Natural killer cell treated with Interleukin-12 subunit alpha and Interleukin-12 subunit beta and Interleukin-15 and Interleukin-18, amount 100 ng/mL, for 72 hours (primary cell): ENCODE measurements at regions not wholly inside any gene's neighbourhood (a gene's known extent, or its start where the extent isn't known, plus 50 kb on each side); places are given as distances from the start of the nearest gene placed in this dataset.

ENCODE experiments used
- ATAC-seq, 2 donors: fragments of 150-1000 bp; cut with Tn5 transposase in 1 of 2; sonication (Bioruptor Pico), chemical (Tn5 transposase) in 1 of 2; 2 replicates each; pipeline ENCODE4 v1.10.0; 2021
- DNase-seq: peaks from one replicate; pipeline ENCODE4 v3.0.0; 2022; ENCODE audit warnings: low spot score
- H3K27ac Mint-ChIP-seq, 2 donors: 1 replicate in 1 of 2; 2 replicates in 1 of 2; pipeline ENCODE4 v1.8.0; 2022; ENCODE audit warnings: mixed read lengths in 2 of 2, mild to moderate bottlenecking in 1 of 2, moderate library complexity in 1 of 2
- H3K27me3 Mint-ChIP-seq, 2 donors: 1 replicate in 1 of 2; 2 replicates in 1 of 2; pipeline ENCODE4 v1.8.0; 2022; ENCODE audit warnings: mixed read lengths in 2 of 2
- H3K36me3 Mint-ChIP-seq: one replicate; pipeline ENCODE4 v1.8.0; 2022; ENCODE audit warnings: mixed read lengths
- H3K4me1 Mint-ChIP-seq, 2 donors: 1 replicate in 1 of 2; 2 replicates in 1 of 2; pipeline ENCODE4 v1.8.0; 2022; ENCODE audit warnings: low read depth in 2 of 2, mixed read lengths in 2 of 2, mild to moderate bottlenecking in 1 of 2
- H3K4me3 Mint-ChIP-seq: one replicate; pipeline ENCODE4 v1.8.0; 2022; ENCODE audit warnings: mixed read lengths
- H3K9me3 Mint-ChIP-seq: 2 replicates; pipeline ENCODE4 v1.8.0; 2022; ENCODE audit warnings: mixed read lengths

DNA sequence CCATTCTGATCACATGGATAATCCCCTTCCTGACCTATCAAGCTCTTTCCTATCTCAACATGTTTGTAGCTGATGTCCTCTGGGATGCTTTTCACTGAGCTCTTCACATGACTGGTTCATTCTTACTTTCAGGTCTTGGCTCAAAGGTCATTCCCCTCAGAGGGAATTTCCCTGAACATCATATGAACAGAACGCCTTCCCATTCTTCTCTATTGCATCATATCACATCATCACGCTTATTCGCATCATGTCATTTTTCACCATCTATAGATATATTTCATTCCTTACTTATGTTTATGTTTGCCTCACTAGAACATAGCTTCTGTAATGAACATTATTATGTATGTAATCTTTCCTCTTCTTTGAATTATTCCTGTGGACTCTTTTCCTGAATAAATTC lies 178.9 kb upstream of the APCDD1 start:
- Mint-ChIP-seq H3K4me1 (no peaks in the 10 kb centered on the region), H3K27ac (no peak overlapping the region), H3K4me3 (no peak overlapping the region), H3K36me3 (no peaks in the 10 kb centered on the region), H3K27me3 (peaks cover 4 to 7% of the 10 kb centered on the region in 2 donors), H3K9me3 (peaks cover 4% of the 10 kb centered on the region)
- ATAC-seq, result no peak
- DNase-seq, result no peak

GRCh38 chr18:10278265-10278664 lies 176.2 kb upstream of the APCDD1 start:
- no peaks in the 10 kb centered on the region for H3K4me1 Mint-ChIP-seq
- H3K27ac Mint-ChIP-seq, result no peak overlapping the region
- H3K36me3 Mint-ChIP-seq, result no peaks in the 10 kb centered on the region
- H3K9me3 Mint-ChIP-seq, result peaks cover 4% of the 10 kb centered on the region
- ATAC-seq (no peak), DNase-seq (no peak)
- no peak overlapping the region for H3K4me3 Mint-ChIP-seq
- H3K27me3 Mint-ChIP-seq, result peaks cover 4 to 7% of the 10 kb centered on the region in 2 donors

GRCh38 chr18:10279471-10279870 lies 175.0 kb upstream of the APCDD1 start:
- Mint-ChIP-seq H3K9me3 (peaks cover 4% of the 10 kb centered on the region), H3K27ac (no peak overlapping the region), H3K27me3 (peaks cover 4 to 7% of the 10 kb centered on the region in 2 donors), H3K36me3 (no peaks in the 10 kb centered on the region), H3K4me3 (no peak overlapping the region), H3K4me1 (no peaks in the 10 kb centered on the region)
- DNase-seq (no peak), ATAC-seq (no peak)

DNA sequence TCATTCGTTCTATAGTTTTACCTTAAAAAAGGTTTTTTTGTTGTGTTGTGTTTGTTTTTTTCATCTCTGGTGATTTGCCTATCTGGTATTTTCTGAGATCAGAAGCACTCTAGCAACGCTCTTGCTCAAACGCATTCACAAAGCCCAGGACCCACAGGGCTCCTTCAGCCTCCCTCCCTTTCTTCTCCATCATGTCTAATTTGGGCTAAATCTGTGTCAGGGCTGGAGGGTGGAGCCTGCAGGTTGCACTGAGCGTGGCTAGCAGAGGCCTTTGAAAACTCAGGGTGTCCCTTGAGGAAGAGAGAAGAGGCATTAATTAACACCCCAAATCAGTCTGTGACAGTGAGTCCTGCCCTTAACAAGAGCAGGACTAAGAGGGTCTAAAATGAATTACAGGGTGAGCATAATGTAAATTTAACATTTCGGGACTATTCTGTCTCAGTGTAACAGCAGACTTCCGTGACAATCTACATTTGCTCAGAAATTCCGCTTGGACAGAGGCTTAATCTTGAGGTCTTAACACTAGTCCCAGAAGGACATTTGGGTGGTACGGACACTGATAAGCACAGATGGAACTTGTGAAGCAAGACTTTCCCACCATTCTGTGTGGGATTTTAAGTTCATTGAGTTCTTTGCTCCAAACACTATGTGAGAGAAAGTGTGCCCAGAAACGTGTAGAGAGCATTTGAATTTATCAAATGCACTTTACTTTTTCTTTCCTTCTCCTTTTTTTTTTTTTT lies 174.4 kb upstream of the APCDD1 start:
- H3K4me1 Mint-ChIP-seq, result no peaks in the 10 kb centered on the region
- ATAC-seq (no peak), DNase-seq (no peak)
- H3K36me3 Mint-ChIP-seq, result no peaks in the 10 kb centered on the region
- no peak overlapping the region for H3K27ac Mint-ChIP-seq
- H3K4me3 Mint-ChIP-seq, result no peak overlapping the region
- peaks cover 4 to 7% of the 10 kb centered on the region in 2 donors for H3K27me3 Mint-ChIP-seq
- peaks cover 4% of the 10 kb centered on the region for H3K9me3 Mint-ChIP-seq

DNA sequence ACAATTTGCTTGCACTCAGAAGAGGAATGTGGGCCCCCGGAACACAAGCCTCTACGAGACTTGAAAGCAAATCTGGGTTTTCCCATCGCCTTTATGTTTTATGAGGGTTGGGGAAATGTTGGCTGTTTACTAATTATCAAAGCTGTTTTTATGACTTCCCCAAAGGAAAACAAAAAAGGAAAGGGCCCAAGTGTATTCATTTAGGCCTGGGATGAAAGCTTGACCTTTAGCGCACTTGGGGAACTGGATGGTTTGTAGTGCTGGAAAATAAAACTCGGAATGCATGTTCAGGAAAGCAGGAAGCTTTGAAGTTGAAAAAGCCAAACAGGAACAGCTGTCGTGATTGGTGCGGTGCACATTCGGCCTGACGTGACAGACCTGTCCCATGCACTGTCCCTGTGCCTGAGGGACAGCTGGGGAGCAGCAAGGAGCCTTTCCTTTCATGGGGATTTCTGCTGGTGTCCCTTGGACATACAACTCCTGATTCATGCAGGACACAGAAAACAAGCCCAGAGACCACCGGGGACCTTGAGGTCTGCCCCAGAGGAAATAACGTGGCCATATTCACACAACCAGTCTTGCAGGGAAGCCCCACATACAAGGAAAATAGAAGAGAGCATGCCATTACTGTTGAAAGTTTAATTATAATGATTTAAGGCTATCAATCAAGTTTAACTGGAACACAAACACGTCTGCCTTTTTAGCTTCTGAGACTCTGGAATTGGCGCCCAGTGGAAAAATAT lies 169.7 kb upstream of the APCDD1 start:
- Mint-ChIP-seq H3K27me3 (peaks cover 0 to 3% of the 10 kb centered on the region in 2 donors), H3K27ac (no peak overlapping the region), H3K4me1 (no peaks in the 10 kb centered on the region), H3K9me3 (peaks cover 6% of the 10 kb centered on the region), H3K36me3 (no peaks in the 10 kb centered on the region), H3K4me3 (no peak overlapping the region)
- no peak for DNase-seq
- no peak for ATAC-seq

DNA sequence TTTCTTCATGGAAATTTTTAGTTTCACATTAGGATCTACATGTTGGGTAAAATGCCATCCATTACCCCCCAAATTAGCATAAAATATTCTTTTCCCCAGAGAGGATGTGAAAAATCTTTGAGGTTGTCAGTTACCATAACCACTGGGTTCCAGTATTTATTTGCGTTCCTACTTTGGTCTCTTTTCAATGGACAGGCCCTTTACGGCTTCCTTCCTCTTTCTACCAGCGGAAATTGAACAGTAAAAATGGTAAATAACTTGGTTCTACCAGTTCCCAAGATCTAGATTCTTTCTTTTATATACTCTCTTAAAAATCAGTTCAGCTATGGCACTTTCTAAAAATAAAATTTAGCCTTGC lies 169.2 kb upstream of the APCDD1 start:
- Mint-ChIP-seq H3K36me3 (no peaks in the 10 kb centered on the region), H3K4me1 (no peaks in the 10 kb centered on the region), H3K27me3 (peaks cover 0 to 3% of the 10 kb centered on the region in 2 donors), H3K9me3 (peaks cover 6% of the 10 kb centered on the region), H3K27ac (no peak overlapping the region), H3K4me3 (no peak overlapping the region)
- DNase-seq (no peak), ATAC-seq (no peak)

GRCh38 chr18:10286580-10287150 lies 167.8 kb upstream of the APCDD1 start:
- Mint-ChIP-seq H3K9me3 (peaks cover 6% of the 10 kb centered on the region), H3K27me3 (peaks cover 0 to 3% of the 10 kb centered on the region in 2 donors), H3K36me3 (no peaks in the 10 kb centered on the region), H3K27ac (no peak overlapping the region), H3K4me3 (no peak overlapping the region), H3K4me1 (no peaks in the 10 kb centered on the region)
- ATAC-seq (no peak), DNase-seq (no peak)

DNA sequence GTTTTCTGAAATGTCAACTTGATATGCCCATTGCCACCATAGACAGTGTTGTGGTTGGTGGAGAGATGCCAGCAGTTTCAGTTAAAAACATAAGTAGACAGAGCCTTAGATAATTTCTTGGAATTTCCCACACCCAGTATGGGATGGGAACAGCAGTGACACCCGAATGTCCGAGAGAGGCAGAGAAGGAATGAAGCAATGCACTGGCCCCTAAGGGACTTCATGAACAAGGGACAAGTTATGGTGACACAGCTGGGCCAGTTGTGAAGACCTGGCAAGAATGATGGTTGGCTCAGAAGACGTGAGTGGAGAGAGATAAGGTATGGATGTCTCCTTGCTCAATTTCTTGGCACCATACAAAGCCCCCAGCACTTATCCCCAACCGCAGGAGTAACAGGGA lies 165.2 kb upstream of the APCDD1 start:
- H3K36me3 Mint-ChIP-seq, result no peaks in the 10 kb centered on the region
- peaks cover 6% of the 10 kb centered on the region for H3K9me3 Mint-ChIP-seq
- no peaks in the 10 kb centered on the region for H3K4me1 Mint-ChIP-seq
- no peak overlapping the region for H3K27ac Mint-ChIP-seq
- ATAC-seq (no peak), DNase-seq (no peak)
- H3K4me3 Mint-ChIP-seq, result no peak overlapping the region
- H3K27me3 Mint-ChIP-seq, result peaks cover 0 to 3% of the 10 kb centered on the region in 2 donors

DNA sequence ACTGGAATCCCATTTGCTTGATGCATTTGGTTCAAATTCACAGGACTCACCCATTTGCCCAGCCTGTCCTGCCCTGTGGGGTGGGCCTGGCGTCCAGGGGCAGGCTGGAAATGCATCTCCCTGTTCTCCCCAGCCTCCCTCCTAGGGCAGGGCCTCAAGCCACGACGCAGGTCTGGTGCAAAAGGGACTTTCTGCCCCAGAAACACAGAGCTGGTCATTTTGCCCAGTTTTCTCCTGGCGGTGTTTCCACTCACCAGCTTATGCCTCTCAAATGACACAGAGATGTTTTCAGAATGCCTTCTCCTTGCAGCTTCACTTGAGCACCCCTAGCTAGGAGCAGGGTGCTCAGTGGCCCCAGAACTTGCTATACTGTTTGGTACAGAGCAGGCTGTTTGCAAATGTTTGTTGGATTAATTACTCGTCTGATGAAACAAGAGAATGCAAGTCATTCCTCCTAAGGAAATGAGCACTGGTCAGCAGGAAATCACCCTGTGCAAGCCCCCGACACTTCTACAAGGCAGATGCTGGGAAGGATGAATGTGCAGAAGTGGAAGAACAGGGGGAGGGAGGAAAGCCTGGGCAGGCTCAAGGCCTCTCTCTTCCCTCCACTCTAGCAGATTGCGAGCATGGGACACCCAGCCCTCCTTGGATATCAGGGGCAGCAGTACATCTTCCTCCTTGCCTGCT lies 164.3 kb upstream of the APCDD1 start:
- ATAC-seq (peak in 1 of 2 donors; percentile 19), DNase-seq (no peak)
- Mint-ChIP-seq H3K27ac (no peak overlapping the region), H3K9me3 (peaks cover 6% of the 10 kb centered on the region), H3K36me3 (no peaks in the 10 kb centered on the region), H3K27me3 (peaks cover 0 to 3% of the 10 kb centered on the region in 2 donors), H3K4me3 (no peak overlapping the region), H3K4me1 (no peaks in the 10 kb centered on the region)

DNA sequence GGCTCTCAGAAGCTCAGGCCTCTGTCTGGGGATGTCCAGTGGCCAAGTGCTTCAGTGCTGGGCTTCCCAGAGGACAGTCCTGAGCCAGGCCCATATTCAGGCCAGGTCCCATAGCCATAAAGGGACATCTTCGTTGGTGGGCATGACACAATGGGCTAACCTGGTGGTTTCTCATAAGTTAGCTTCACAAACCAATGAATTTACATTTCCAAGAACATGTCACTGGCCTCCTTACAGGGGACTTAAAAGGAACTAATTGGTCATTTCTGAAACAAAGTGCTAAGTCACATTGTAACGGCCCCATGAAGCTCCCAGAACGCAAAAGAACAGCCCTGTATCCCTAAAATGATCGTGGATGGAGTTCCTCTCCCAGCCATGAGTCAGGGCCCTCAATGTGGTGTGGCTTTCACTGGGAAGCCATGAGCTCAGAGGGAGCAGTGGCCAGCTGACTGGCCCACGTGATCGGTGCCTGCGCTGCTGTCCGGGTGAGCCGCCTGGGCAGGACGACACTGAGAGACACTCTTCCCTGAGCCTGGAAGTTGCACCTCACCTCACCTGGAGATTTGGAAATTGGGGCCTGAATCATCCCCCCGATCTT lies 163.7 kb upstream of the APCDD1 start:
- Mint-ChIP-seq H3K4me1 (no peaks in the 10 kb centered on the region), H3K4me3 (no peak overlapping the region), H3K36me3 (no peaks in the 10 kb centered on the region), H3K9me3 (peaks cover 6% of the 10 kb centered on the region), H3K27me3 (peaks cover 0 to 3% of the 10 kb centered on the region in 2 donors), H3K27ac (no peak overlapping the region)
- DNase-seq (no peak), ATAC-seq (no peak)

GRCh38 chr18:10291568-10291981 lies 162.9 kb upstream of the APCDD1 start:
- Mint-ChIP-seq H3K27ac (no peak overlapping the region), H3K9me3 (peaks cover 6% of the 10 kb centered on the region), H3K27me3 (peaks cover 0 to 3% of the 10 kb centered on the region in 2 donors), H3K4me3 (no peak overlapping the region), H3K4me1 (no peaks in the 10 kb centered on the region), H3K36me3 (no peaks in the 10 kb centered on the region)
- DNase-seq (no peak), ATAC-seq (no peak)

GRCh38 chr18:10293966-10294365 lies 160.5 kb upstream of the APCDD1 start:
- peaks cover 2 to 4% of the 10 kb centered on the region in 2 donors for H3K27me3 Mint-ChIP-seq
- no peaks in the 10 kb centered on the region for H3K36me3 Mint-ChIP-seq
- ATAC-seq (no peak), DNase-seq (no peak)
- H3K4me3 Mint-ChIP-seq, result no peak overlapping the region
- H3K4me1 Mint-ChIP-seq, result no peaks in the 10 kb centered on the region
- H3K27ac Mint-ChIP-seq, result no peak overlapping the region
- no peaks in the 10 kb centered on the region for H3K9me3 Mint-ChIP-seq

DNA sequence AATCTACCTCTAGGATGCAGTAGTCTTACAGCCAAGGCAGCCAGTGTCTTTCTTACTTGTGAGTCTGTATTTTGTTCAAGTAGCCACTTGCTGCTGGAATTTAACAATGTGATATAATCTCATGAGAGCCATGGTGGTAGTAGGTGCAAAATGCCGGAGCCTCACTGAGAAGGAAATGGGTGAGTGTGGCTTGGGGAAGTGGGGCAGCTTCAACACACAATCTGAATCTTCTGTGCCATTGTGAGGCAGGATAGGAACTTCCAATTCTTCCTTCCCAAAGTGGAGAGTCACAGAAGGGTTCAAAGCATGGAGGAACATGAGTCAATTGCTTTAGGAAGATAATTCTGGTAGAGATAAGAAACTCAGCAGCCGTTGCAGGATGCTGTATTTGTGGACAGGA lies 158.7 kb upstream of the APCDD1 start:
- H3K9me3 Mint-ChIP-seq, result no peaks in the 10 kb centered on the region
- no peak overlapping the region for H3K4me3 Mint-ChIP-seq
- no peak for ATAC-seq
- H3K36me3 Mint-ChIP-seq, result no peaks in the 10 kb centered on the region
- peaks cover 2 to 7% of the 10 kb centered on the region in 2 donors for H3K27me3 Mint-ChIP-seq
- no peak for DNase-seq
- no peak overlapping the region for H3K27ac Mint-ChIP-seq
- H3K4me1 Mint-ChIP-seq, result no peaks in the 10 kb centered on the region
